ENCODE measurements at regions not wholly inside any gene's neighbourhood (a gene's known extent, or its start where the extent isn't known, plus 50 kb on each side); places are given as distances from the start of the nearest gene placed in this dataset.

GRCh38 chr6:67199425-67199824 lies 1435.7 kb upstream of the ADGRB3 start:
- TF ChIP-seq RAD21 (IDR thresholded peaks at IDR 0.05; ENCODE audit: low read depth), result no peak

- no peak for TF ChIP-seq TEAD4 (IDR thresholded peaks at IDR 0.05)
- no peak for TF ChIP-seq USF1 (IDR thresholded peaks at IDR 0.05)
Measured at GRCh38 chr6:67190733-67191132, 1444.3 kb upstream of the ADGRB3 start.

GRCh38 chr6:67184405-67184804 lies 1450.7 kb upstream of the ADGRB3 start:
- TF ChIP-seq TCF12 (IDR thresholded peaks at IDR 0.05; ENCODE audit: low read depth) (no peak), CREB1 (IDR thresholded peaks at IDR 0.05; ENCODE audit: low read depth) (no peak), EGR1 (IDR thresholded peaks at IDR 0.05) (no peak), NFIC (IDR thresholded peaks at IDR 0.05) (no peak), CEBPB (IDR thresholded peaks at IDR 0.05) (no peak), EP300 (IDR thresholded peaks at IDR 0.05; ENCODE audit: borderline replicate concordance) (no peak), ZBTB7A (IDR thresholded peaks at IDR 0.05; ENCODE audit: low read depth) (no peak), REST (IDR thresholded peaks at IDR 0.05; ENCODE audit: low read depth) (no peak), FOXM1 (IDR thresholded peaks at IDR 0.05; ENCODE audit: borderline replicate concordance, low read depth) (no peak), TEAD4 (IDR thresholded peaks at IDR 0.05) (no peak), TAF1 (IDR thresholded peaks at IDR 0.05; ENCODE audit: low read depth) (no peak), USF1 (IDR thresholded peaks at IDR 0.05) (no peak), MAX (IDR thresholded peaks at IDR 0.05) (no peak)

- TF ChIP-seq REST (IDR thresholded peaks at IDR 0.05; ENCODE audit: low read depth) (no peak), TCF12 (IDR thresholded peaks at IDR 0.05; ENCODE audit: low read depth) (no peak), MAX (IDR thresholded peaks at IDR 0.05) (no peak), YY1 (IDR thresholded peaks at IDR 0.05; ENCODE audit: low read depth) (no peak), TAF1 (IDR thresholded peaks at IDR 0.05; ENCODE audit: low read depth) (no peak), CEBPB (IDR thresholded peaks at IDR 0.05) (no peak), NFIC (IDR thresholded peaks at IDR 0.05) (no peak), RAD21 (IDR thresholded peaks at IDR 0.05; ENCODE audit: low read depth) (no peak), TEAD4 (IDR thresholded peaks at IDR 0.05) (no peak), USF1 (IDR thresholded peaks at IDR 0.05) (no peak), EP300 (IDR thresholded peaks at IDR 0.05; ENCODE audit: borderline replicate concordance) (no peak), EGR1 (IDR thresholded peaks at IDR 0.05) (no peak), ZBTB7A (IDR thresholded peaks at IDR 0.05; ENCODE audit: low read depth) (no peak), FOXM1 (IDR thresholded peaks at IDR 0.05; ENCODE audit: borderline replicate concordance, low read depth) (no peak)
Measured at GRCh38 chr6:67175101-67175500, 1460.0 kb upstream of the ADGRB3 start.

GRCh38 chr6:67165606-67166005 lies 1458.6 kb upstream of the EYS start:
- no peak for TF ChIP-seq TEAD4 (IDR thresholded peaks at IDR 0.05)
- no peak for TF ChIP-seq CREB1 (IDR thresholded peaks at IDR 0.05; ENCODE audit: low read depth)
- TF ChIP-seq TCF12 (IDR thresholded peaks at IDR 0.05; ENCODE audit: low read depth), result no peak
- no peak for TF ChIP-seq NFIC (IDR thresholded peaks at IDR 0.05)

GRCh38 chr6:67160820-67161219 lies 1453.8 kb upstream of the EYS start:
- TF ChIP-seq CREB1 (IDR thresholded peaks at IDR 0.05; ENCODE audit: low read depth) (no peak), TAF1 (IDR thresholded peaks at IDR 0.05; ENCODE audit: low read depth) (no peak), ZBTB7A (IDR thresholded peaks at IDR 0.05; ENCODE audit: low read depth) (no peak), MAX (IDR thresholded peaks at IDR 0.05) (no peak), REST (IDR thresholded peaks at IDR 0.05; ENCODE audit: low read depth) (no peak), TCF12 (IDR thresholded peaks at IDR 0.05; ENCODE audit: low read depth) (no peak), TEAD4 (IDR thresholded peaks at IDR 0.05) (no peak), NFIC (IDR thresholded peaks at IDR 0.05) (no peak), EP300 (IDR thresholded peaks at IDR 0.05; ENCODE audit: borderline replicate concordance) (no peak), RAD21 (IDR thresholded peaks at IDR 0.05; ENCODE audit: low read depth) (no peak), CEBPB (IDR thresholded peaks at IDR 0.05) (no peak), FOXM1 (IDR thresholded peaks at IDR 0.05; ENCODE audit: borderline replicate concordance, low read depth) (no peak), YY1 (IDR thresholded peaks at IDR 0.05; ENCODE audit: low read depth) (no peak), EGR1 (IDR thresholded peaks at IDR 0.05) (no peak), USF1 (IDR thresholded peaks at IDR 0.05) (no peak)
